ENCODE measurements at regions not wholly inside any gene's neighbourhood (a gene's known extent, or its start where the extent isn't known, plus 50 kb on each side); places are given as distances from the start of the nearest gene placed in this dataset.

- H3K9ac ChIP-seq (ENCODE audit: low read length in 3 of 3), result no peak overlapping the region
- no peaks in the 10 kb centered on the region for H3K9me3 ChIP-seq (ENCODE audit: control insufficient read depth in 2 of 3, insufficient read depth in 1 of 3, low read length in 3 of 3)
- no peaks in the 10 kb centered on the region for H3K36me3 ChIP-seq (ENCODE audit: control insufficient read depth in 2 of 3, insufficient read depth in 3 of 3, low read length in 3 of 3)
- FAIRE-seq, result no peak
- no peaks in the 10 kb centered on the region for H3K4me1 ChIP-seq (ENCODE audit: control insufficient read depth in 2 of 3, insufficient read depth in 2 of 3, low read depth in 1 of 3, low read length in 3 of 3)
- no peak for TF ChIP-seq CTCF (IDR thresholded peaks at IDR 0.05; ENCODE audit: borderline replicate concordance, extremely low read depth, insufficient read depth)
- no peaks in the 10 kb centered on the region for H3K27me3 ChIP-seq (ENCODE audit: control insufficient read depth, insufficient read depth, low read length)
- H3K4me3 ChIP-seq (ENCODE audit: low read length in 3 of 3), result no peak overlapping the region
- intact Hi-C loops (cut with DNase I), result no loop called here
- DNase-seq, result no peak
- no peak overlapping the region for H3K27ac ChIP-seq (ENCODE audit: low read depth in 2 of 2, low read length in 2 of 2)
These were observed 1570.5 kb upstream of the NUDT12 start for GRCh38 chr5:105133087-105133486.

GRCh38 chr5:105132581-105132980, 1570.0 kb upstream of the NUDT12 start:
- no peaks in the 10 kb centered on the region for H3K27me3 ChIP-seq (ENCODE audit: control insufficient read depth, insufficient read depth, low read length)
- H3K4me3 ChIP-seq (ENCODE audit: low read length in 3 of 3), result no peak overlapping the region
- no peaks in the 10 kb centered on the region for H3K4me1 ChIP-seq (ENCODE audit: control insufficient read depth in 2 of 3, insufficient read depth in 2 of 3, low read depth in 1 of 3, low read length in 3 of 3)
- DNase-seq (no peak), FAIRE-seq (no peak)
- no peak overlapping the region for H3K9ac ChIP-seq (ENCODE audit: low read length in 3 of 3)
- TF ChIP-seq CTCF (IDR thresholded peaks at IDR 0.05; ENCODE audit: borderline replicate concordance, extremely low read depth, insufficient read depth), result no peak
- no peaks in the 10 kb centered on the region for H3K36me3 ChIP-seq (ENCODE audit: control insufficient read depth in 2 of 3, insufficient read depth in 3 of 3, low read length in 3 of 3)
- H3K27ac ChIP-seq (ENCODE audit: low read depth in 2 of 2, low read length in 2 of 2), result no peak overlapping the region
- H3K9me3 ChIP-seq (ENCODE audit: control insufficient read depth in 2 of 3, insufficient read depth in 1 of 3, low read length in 3 of 3), result no peaks in the 10 kb centered on the region
- intact Hi-C loops (cut with DNase I), result no loop called here

- H3K27me3 ChIP-seq (ENCODE audit: control insufficient read depth, insufficient read depth, low read length), result no peaks in the 10 kb centered on the region
- H3K9ac ChIP-seq (ENCODE audit: low read length in 3 of 3), result no peak overlapping the region
- intact Hi-C loops (cut with DNase I), result no loop called here
- DNase-seq (no peak), FAIRE-seq (no peak)
- no peaks in the 10 kb centered on the region for H3K4me1 ChIP-seq (ENCODE audit: control insufficient read depth in 2 of 3, insufficient read depth in 2 of 3, low read depth in 1 of 3, low read length in 3 of 3)
- H3K4me3 ChIP-seq (ENCODE audit: low read length in 3 of 3), result no peak overlapping the region
- H3K27ac ChIP-seq (ENCODE audit: low read depth in 2 of 2, low read length in 2 of 2), result no peak overlapping the region
- no peaks in the 10 kb centered on the region for H3K36me3 ChIP-seq (ENCODE audit: control insufficient read depth in 2 of 3, insufficient read depth in 3 of 3, low read length in 3 of 3)
- H3K9me3 ChIP-seq (ENCODE audit: control insufficient read depth in 2 of 3, insufficient read depth in 1 of 3, low read length in 3 of 3), result no peaks in the 10 kb centered on the region
- TF ChIP-seq CTCF (IDR thresholded peaks at IDR 0.05; ENCODE audit: borderline replicate concordance, extremely low read depth, insufficient read depth), result no peak
These were observed 1568.5 kb upstream of the NUDT12 start for GRCh38 chr5:105131045-105131444.

- H3K4me1 ChIP-seq (ENCODE audit: control insufficient read depth in 2 of 3, insufficient read depth in 2 of 3, low read depth in 1 of 3, low read length in 3 of 3), result no peaks in the 10 kb centered on the region
- no peaks in the 10 kb centered on the region for H3K9me3 ChIP-seq (ENCODE audit: control insufficient read depth in 2 of 3, insufficient read depth in 1 of 3, low read length in 3 of 3)
- no peak overlapping the region for H3K4me3 ChIP-seq (ENCODE audit: low read length in 3 of 3)
- H3K27me3 ChIP-seq (ENCODE audit: control insufficient read depth, insufficient read depth, low read length), result no peaks in the 10 kb centered on the region
- no peaks in the 10 kb centered on the region for H3K36me3 ChIP-seq (ENCODE audit: control insufficient read depth in 2 of 3, insufficient read depth in 3 of 3, low read length in 3 of 3)
- DNase-seq, result peak in 1 of 5 donors; percentile 11
- no peak for TF ChIP-seq CTCF (IDR thresholded peaks at IDR 0.05; ENCODE audit: borderline replicate concordance, extremely low read depth, insufficient read depth)
- intact Hi-C loops (cut with DNase I), result no loop called here
- FAIRE-seq, result no peak
- no peak overlapping the region for H3K9ac ChIP-seq (ENCODE audit: low read length in 3 of 3)
- H3K27ac ChIP-seq (ENCODE audit: low read depth in 2 of 2, low read length in 2 of 2), result no peak overlapping the region
These were observed 1539.0 kb upstream of the NUDT12 start for GRCh38 chr5:105101577-105101976.
